HEK293T (cell line): ENCODE measurements at regions not wholly inside any gene's neighbourhood (a gene's known extent, or its start where the extent isn't known, plus 50 kb on each side); places are given as distances from the start of the nearest gene placed in this dataset.

Source experiments
- ARNT ChIP-seq: fragments of 450-650 bp; IDR thresholded peaks from 2 replicates; pipeline ENCODE4 v1.6.1; 2017; ENCODE audit warnings: mild to moderate bottlenecking
- BHLHE40 ChIP-seq: fragments of 450-650 bp; IDR thresholded peaks from 2 replicates; pipeline ENCODE4 v1.6.1; 2016; ENCODE audit warnings: mild to moderate bottlenecking, moderate library complexity, borderline replicate concordance
- CTBP1 ChIP-seq: fragments of 450-650 bp; IDR thresholded peaks from 2 replicates; pipeline ENCODE4 v1.6.1; 2016; ENCODE audit warnings: borderline replicate concordance
- ELF4 ChIP-seq: fragments of 450-650 bp; IDR thresholded peaks from 2 replicates; pipeline ENCODE4 v1.6.1; 2017; ENCODE audit warnings: antibody characterized with exemption
- FOXA1 ChIP-seq: fragments of 450-650 bp; IDR thresholded peaks from 2 replicates; pipeline ENCODE4 v1.6.1; 2016; ENCODE audit warnings: mild to moderate bottlenecking
- FOXK2 ChIP-seq: fragments of 450-650 bp; IDR thresholded peaks from 2 replicates; pipeline ENCODE4 v1.6.1; 2016; ENCODE audit warnings: mild to moderate bottlenecking
- FOXM1 ChIP-seq: fragments of 450-650 bp; IDR thresholded peaks from 2 replicates; pipeline ENCODE4 v1.6.1; 2017; ENCODE audit warnings: mild to moderate bottlenecking, borderline replicate concordance
- HDGF ChIP-seq: fragments of 450-650 bp; IDR thresholded peaks from 2 replicates; pipeline ENCODE4 v1.6.1; 2017; ENCODE audit warnings: antibody characterized with exemption, borderline replicate concordance
- L3MBTL2 ChIP-seq: fragments of 450-650 bp; conservative IDR thresholded peaks from 2 replicates; pipeline ENCODE4 v1.6.1; 2016; ENCODE audit warnings: mild to moderate bottlenecking
- NFRKB ChIP-seq: fragments of 450-650 bp; IDR thresholded peaks from 2 replicates; pipeline ENCODE4 v1.6.1; 2016; ENCODE audit warnings: mild to moderate bottlenecking, moderate library complexity
- SP1 ChIP-seq: fragments of 450-650 bp; IDR thresholded peaks from 2 replicates; pipeline ENCODE4 v1.6.1; 2017
- SUZ12 ChIP-seq: fragments of 450-650 bp; IDR thresholded peaks from 2 replicates; pipeline ENCODE4 v1.6.1; 2016; ENCODE audit warnings: mild to moderate bottlenecking
- TARDBP ChIP-seq: fragments of 450-650 bp; IDR thresholded peaks from 2 replicates; pipeline ENCODE4 v1.6.1; 2016
- ZNF384 ChIP-seq: fragments of 450-650 bp; IDR thresholded peaks from 2 replicates; pipeline ENCODE4 v1.6.1; 2016

- TF ChIP-seq HDGF = no peak
- no peak for TF ChIP-seq SP1
- no peak for TF ChIP-seq ZNF384
- no peak for TF ChIP-seq L3MBTL2
- TF ChIP-seq BHLHE40 = no peak
- no peak for TF ChIP-seq CTBP1
- no peak for TF ChIP-seq TARDBP
- no peak for TF ChIP-seq SUZ12
- TF ChIP-seq NFRKB = no peak
- TF ChIP-seq ELF4 = no peak
- no peak for TF ChIP-seq FOXA1
- TF ChIP-seq FOXK2 = no peak
- no peak for TF ChIP-seq ARNT
- no peak for TF ChIP-seq FOXM1
These were observed 85.1 kb upstream of the FAM20C start for GRCh38 chr7:107233-107632.
